ENCODE measurements at regions not wholly inside any gene's neighbourhood (a gene's known extent, or its start where the extent isn't known, plus 50 kb on each side); places are given as distances from the start of the nearest gene placed in this dataset.

GRCh38 chr5:162410365-162410764 lies 342.8 kb downstream of the GABRG2 start:
- no peak overlapping the region for H3K4me3 ChIP-seq (ENCODE audit: low read depth, low read length)
- TF ChIP-seq POLR2A (IDR thresholded peaks at IDR 0.05; ENCODE audit: extremely low read depth, insufficient read length) (no peak), CTCF (IDR thresholded peaks at IDR 0.05; ENCODE audit: low read depth, low read length) (no peak), MAX (IDR thresholded peaks at IDR 0.05; ENCODE audit: low read depth, low read length) (no peak), MYC (IDR thresholded peaks at IDR 0.05; ENCODE audit: low read depth, low read length) (no peak)
- no peak for DNase-seq (ENCODE audit: low read depth)

GRCh38 chr5:162429142-162429541 lies 361.6 kb downstream of the GABRG2 start:
- H3K4me3 ChIP-seq (ENCODE audit: low read depth, low read length): no peak overlapping the region
- TF ChIP-seq MAX (IDR thresholded peaks at IDR 0.05; ENCODE audit: low read depth, low read length): no peak
- TF ChIP-seq CTCF (IDR thresholded peaks at IDR 0.05; ENCODE audit: low read depth, low read length): no peak
- DNase-seq (ENCODE audit: low read depth): no peak

- DNase-seq (ENCODE audit: low read depth): no peak
- TF ChIP-seq POLR2A (IDR thresholded peaks at IDR 0.05; ENCODE audit: extremely low read depth, insufficient read length): no peak
- no peak for TF ChIP-seq MAX (IDR thresholded peaks at IDR 0.05; ENCODE audit: low read depth, low read length)
- no peak for TF ChIP-seq CTCF (IDR thresholded peaks at IDR 0.05; ENCODE audit: low read depth, low read length)
- H3K4me3 ChIP-seq (ENCODE audit: low read depth, low read length): no peak overlapping the region
Measured at GRCh38 chr5:162434281-162434680, 366.7 kb downstream of the GABRG2 start.

GRCh38 chr5:162436055-162436454 lies 368.5 kb downstream of the GABRG2 start:
- no peak overlapping the region for H3K4me3 ChIP-seq (ENCODE audit: low read depth, low read length)
- TF ChIP-seq CTCF (IDR thresholded peaks at IDR 0.05; ENCODE audit: low read depth, low read length) (no peak), POLR2A (IDR thresholded peaks at IDR 0.05; ENCODE audit: extremely low read depth, insufficient read length) (no peak), MYC (IDR thresholded peaks at IDR 0.05; ENCODE audit: low read depth, low read length) (no peak), MAX (IDR thresholded peaks at IDR 0.05; ENCODE audit: low read depth, low read length) (no peak)
- DNase-seq (ENCODE audit: low read depth): no peak

- TF ChIP-seq MAX (IDR thresholded peaks at IDR 0.05; ENCODE audit: low read depth, low read length) (no peak), POLR2A (IDR thresholded peaks at IDR 0.05; ENCODE audit: extremely low read depth, insufficient read length) (no peak), CTCF (IDR thresholded peaks at IDR 0.05; ENCODE audit: low read depth, low read length) (no peak), MYC (IDR thresholded peaks at IDR 0.05; ENCODE audit: low read depth, low read length) (no peak)
- H3K4me3 ChIP-seq (ENCODE audit: low read depth, low read length): no peak overlapping the region
- no peak for DNase-seq (ENCODE audit: low read depth)
Measured at GRCh38 chr5:162444129-162444762, 376.7 kb downstream of the GABRG2 start.

- TF ChIP-seq POLR2A (IDR thresholded peaks at IDR 0.05; ENCODE audit: extremely low read depth, insufficient read length) (no peak), MAX (IDR thresholded peaks at IDR 0.05; ENCODE audit: low read depth, low read length) (no peak), CTCF (IDR thresholded peaks at IDR 0.05; ENCODE audit: low read depth, low read length) (no peak), MYC (IDR thresholded peaks at IDR 0.05; ENCODE audit: low read depth, low read length) (no peak)
- H3K4me3 ChIP-seq (ENCODE audit: low read depth, low read length): no peak overlapping the region
- no peak for DNase-seq (ENCODE audit: low read depth)
Measured at GRCh38 chr5:162456086-162456485, 388.5 kb downstream of the GABRG2 start.

Data from NB4 (cell line).